ENCODE measurements at regions not wholly inside any gene's neighbourhood (a gene's known extent, or its start where the extent isn't known, plus 50 kb on each side); places are given as distances from the start of the nearest gene placed in this dataset.
"Not testable (repeated sequence)": the region's sequence is repeated elsewhere in the genome, so short reads cannot be mapped to it uniquely, and the experiment has no call there.

DNA sequence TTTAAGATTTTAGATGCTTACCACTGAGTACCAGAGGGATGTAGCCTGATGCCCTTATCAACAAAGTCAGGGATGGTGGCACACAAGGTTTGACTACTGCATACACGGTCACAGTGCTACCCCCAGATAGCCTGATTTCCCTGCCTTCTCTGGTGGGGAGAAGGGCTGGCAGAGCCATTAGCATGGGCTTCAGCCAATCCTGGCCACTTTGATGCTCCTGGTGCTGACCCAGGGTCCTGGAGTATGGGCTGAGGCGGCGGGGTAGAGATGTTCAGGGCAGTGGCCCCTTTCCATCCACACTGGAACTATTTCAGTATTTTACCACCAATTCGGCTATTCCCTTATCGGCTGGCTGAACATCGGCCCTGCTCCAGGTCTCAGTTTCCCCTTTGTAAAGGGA is 83.2 kb downstream of the POTEB3 start:
- H3K27me3 Mint-ChIP-seq (ENCODE audit: low read depth); H3K4me3 Mint-ChIP-seq; POLR2A ChIA-PET; CTCF ChIA-PET; H3K27ac Mint-ChIP-seq; H3K4me1 Mint-ChIP-seq; H3K36me3 Mint-ChIP-seq; H3K9me3 Mint-ChIP-seq; DNase-seq (ENCODE audit: low spot score); ATAC-seq: not testable (repeated sequence)

GRCh38 chr15:21355944-21356343 is 84.4 kb downstream of the POTEB3 start:
- H3K27me3 Mint-ChIP-seq (ENCODE audit: low read depth); POLR2A ChIA-PET; H3K9me3 Mint-ChIP-seq; H3K27ac Mint-ChIP-seq; DNase-seq (ENCODE audit: low spot score); H3K4me1 Mint-ChIP-seq; CTCF ChIA-PET; H3K4me3 Mint-ChIP-seq; H3K36me3 Mint-ChIP-seq; ATAC-seq: not testable (repeated sequence)

DNA sequence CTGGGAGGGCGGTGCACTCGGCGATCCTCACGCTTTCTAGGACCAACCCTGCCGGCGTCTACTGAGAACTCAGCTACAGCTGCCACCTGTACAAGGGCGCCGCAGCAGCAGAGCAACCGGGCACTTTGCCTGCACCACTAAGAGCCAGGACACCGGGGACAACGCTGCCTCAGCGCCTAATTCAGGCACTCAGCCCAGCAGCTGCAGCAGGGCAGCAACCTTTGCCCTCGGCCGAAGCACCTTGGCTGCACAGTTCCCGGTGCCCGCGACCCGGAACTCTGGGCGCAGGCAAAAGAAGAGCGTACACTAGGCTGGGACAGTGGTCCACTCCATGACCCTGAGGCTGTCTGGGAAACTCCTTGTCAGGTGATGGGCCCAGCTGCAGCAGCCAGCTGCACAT is 85.7 kb downstream of the POTEB3 start:
- H3K36me3 Mint-ChIP-seq; H3K27ac Mint-ChIP-seq; H3K27me3 Mint-ChIP-seq (ENCODE audit: low read depth); DNase-seq (ENCODE audit: low spot score); H3K9me3 Mint-ChIP-seq; POLR2A ChIA-PET; CTCF ChIA-PET; ATAC-seq; H3K4me1 Mint-ChIP-seq; H3K4me3 Mint-ChIP-seq: not testable (repeated sequence)

DNA sequence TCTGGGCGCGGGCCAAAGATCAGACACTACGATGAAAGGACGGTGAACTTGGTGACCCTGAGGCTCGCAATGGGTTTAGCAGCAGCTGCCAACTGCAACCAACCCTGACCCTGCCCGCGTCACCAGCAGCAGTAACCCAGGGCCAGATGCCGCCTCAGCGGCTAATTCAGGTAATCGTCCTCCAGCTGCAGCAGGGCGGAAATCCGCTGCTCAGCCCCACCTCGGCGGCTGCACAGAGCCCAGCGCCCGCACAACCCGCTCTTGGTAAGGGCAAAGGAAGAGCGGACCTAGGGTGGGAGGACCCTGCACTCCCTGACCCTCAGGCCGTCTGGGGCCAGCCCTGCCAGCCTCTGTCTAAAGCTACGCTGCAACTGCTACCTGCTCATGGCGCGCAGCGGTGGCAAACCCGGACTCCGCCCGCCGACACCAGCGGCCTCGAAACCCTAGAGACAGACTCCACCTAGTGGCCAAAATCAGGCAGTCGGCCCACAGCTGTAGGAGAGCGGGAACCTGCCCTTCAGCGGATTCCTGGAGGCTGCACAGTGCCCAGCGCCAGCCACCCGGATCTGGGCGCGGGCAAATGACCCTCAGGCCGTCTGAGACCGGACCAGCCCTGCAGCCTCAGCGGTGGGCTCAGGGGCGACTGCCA is 87.5 kb downstream of the POTEB3 start:
- H3K4me1 Mint-ChIP-seq; H3K27me3 Mint-ChIP-seq (ENCODE audit: low read depth); H3K4me3 Mint-ChIP-seq; CTCF ChIA-PET; H3K9me3 Mint-ChIP-seq; DNase-seq (ENCODE audit: low spot score); POLR2A ChIA-PET; H3K27ac Mint-ChIP-seq; H3K36me3 Mint-ChIP-seq; ATAC-seq: not testable (repeated sequence)

- H3K4me1 Mint-ChIP-seq; CTCF ChIA-PET; H3K9me3 Mint-ChIP-seq; POLR2A ChIA-PET; H3K4me3 Mint-ChIP-seq; H3K36me3 Mint-ChIP-seq; H3K27ac Mint-ChIP-seq; DNase-seq (ENCODE audit: low spot score); H3K27me3 Mint-ChIP-seq (ENCODE audit: low read depth); ATAC-seq: not testable (repeated sequence)
Measured at GRCh38 chr15:21344960-21345359, 95.3 kb downstream of the POTEB3 start.

- H3K36me3 Mint-ChIP-seq; H3K4me1 Mint-ChIP-seq; ATAC-seq; H3K4me3 Mint-ChIP-seq; H3K9me3 Mint-ChIP-seq; CTCF ChIA-PET; H3K27me3 Mint-ChIP-seq (ENCODE audit: low read depth); POLR2A ChIA-PET; DNase-seq (ENCODE audit: low spot score); H3K27ac Mint-ChIP-seq: not testable (repeated sequence)
Measured at GRCh38 chr15:21344500-21344899, 95.8 kb downstream of the POTEB3 start.

DNA sequence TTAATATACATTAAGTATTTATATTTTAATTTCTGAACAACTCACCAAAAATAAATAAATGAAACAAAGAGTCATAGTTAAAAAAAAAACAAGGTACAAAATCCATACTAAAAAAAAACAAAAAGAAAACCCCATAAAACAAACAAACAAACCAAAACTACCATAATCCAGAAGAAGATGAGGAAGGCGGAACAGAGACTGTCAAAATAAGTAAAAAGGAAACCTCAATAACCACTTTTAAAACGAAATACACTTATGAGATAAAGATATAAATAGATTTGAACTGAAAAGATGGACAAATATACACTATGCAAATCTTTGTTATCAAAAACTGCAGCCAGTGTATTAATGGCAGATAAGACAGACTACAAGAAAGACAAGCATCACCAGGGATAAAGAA is 103.3 kb downstream of the POTEB3 start:
- POLR2A ChIA-PET; ATAC-seq; H3K27me3 Mint-ChIP-seq (ENCODE audit: low read depth); DNase-seq (ENCODE audit: low spot score); H3K36me3 Mint-ChIP-seq; H3K4me1 Mint-ChIP-seq; H3K27ac Mint-ChIP-seq; H3K4me3 Mint-ChIP-seq; CTCF ChIA-PET; H3K9me3 Mint-ChIP-seq: not testable (repeated sequence)

- CTCF ChIA-PET; H3K9me3 Mint-ChIP-seq; POLR2A ChIA-PET; H3K27me3 Mint-ChIP-seq (ENCODE audit: low read depth); DNase-seq (ENCODE audit: low spot score); H3K4me3 Mint-ChIP-seq; H3K27ac Mint-ChIP-seq; H3K36me3 Mint-ChIP-seq; H3K4me1 Mint-ChIP-seq; ATAC-seq: not testable (repeated sequence)
Measured at GRCh38 chr15:21324720-21325460, 115.4 kb downstream of the POTEB3 start.

- CTCF ChIA-PET, result not testable (repeated sequence)
Measured at GRCh38 chr15:21284353-21284752, 155.9 kb downstream of the POTEB3 start.

DNA sequence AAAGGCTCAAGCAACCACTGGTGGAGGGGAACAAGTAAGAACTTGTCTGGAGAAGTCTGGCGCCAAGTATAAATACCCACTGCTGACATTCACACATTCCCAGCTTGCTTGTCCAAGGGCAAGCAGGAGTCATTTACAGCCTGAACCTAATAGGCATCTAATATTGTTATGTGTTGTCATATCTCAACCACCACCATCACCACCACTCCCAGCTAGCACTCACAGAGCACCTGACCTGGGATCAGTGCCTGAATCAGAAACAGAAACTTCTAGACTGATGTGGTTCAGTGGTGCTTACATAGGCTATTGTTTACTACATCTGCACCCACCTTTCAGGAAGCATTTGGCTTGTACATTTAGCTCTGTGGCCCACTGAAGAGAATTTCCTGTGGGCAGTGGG is 157.1 kb downstream of the POTEB3 start:
- ATAC-seq, CTCF ChIA-PET, H3K4me1 Mint-ChIP-seq: not testable (repeated sequence)

More at GRCh38 chr15:21284353-21284752, 155.9 kb downstream of the POTEB3 start:
- H3K36me3 Mint-ChIP-seq; H3K27ac Mint-ChIP-seq; H3K4me1 Mint-ChIP-seq; POLR2A ChIA-PET; ATAC-seq; H3K9me3 Mint-ChIP-seq; DNase-seq (ENCODE audit: low spot score); H3K27me3 Mint-ChIP-seq (ENCODE audit: low read depth); H3K4me3 Mint-ChIP-seq: not testable (repeated sequence)

DNA sequence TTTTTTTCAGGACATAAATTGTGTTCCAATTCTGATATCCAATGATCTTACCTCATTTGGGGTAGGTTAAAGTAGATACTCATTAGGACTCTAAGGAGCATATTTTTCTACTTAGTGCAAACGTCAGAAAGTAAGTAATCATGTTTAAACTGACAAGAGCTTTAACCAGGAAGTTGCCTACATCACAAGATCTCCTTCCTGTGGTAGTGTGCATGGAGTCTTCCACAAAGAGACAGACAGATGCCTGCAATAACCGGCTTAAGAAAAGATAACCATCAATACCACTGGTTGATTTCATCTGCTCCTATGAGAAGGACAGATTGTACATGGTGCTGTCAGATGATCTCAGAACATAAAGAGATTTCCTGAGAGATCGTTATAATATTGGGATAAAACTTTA is 160.0 kb downstream of the POTEB3 start:
- DNase-seq (ENCODE audit: low spot score); H3K9me3 Mint-ChIP-seq; H3K4me3 Mint-ChIP-seq; H3K36me3 Mint-ChIP-seq; H3K4me1 Mint-ChIP-seq; ATAC-seq; CTCF ChIA-PET; H3K27me3 Mint-ChIP-seq (ENCODE audit: low read depth); H3K27ac Mint-ChIP-seq; POLR2A ChIA-PET: not testable (repeated sequence)

More for the DNA sequence above, 157.1 kb downstream of the POTEB3 start:
- H3K27ac Mint-ChIP-seq; H3K36me3 Mint-ChIP-seq; H3K9me3 Mint-ChIP-seq; H3K27me3 Mint-ChIP-seq (ENCODE audit: low read depth); POLR2A ChIA-PET; H3K4me3 Mint-ChIP-seq; DNase-seq (ENCODE audit: low spot score): not testable (repeated sequence)

GRCh38 chr15:21272176-21272982 is 167.9 kb downstream of the POTEB3 start:
- ATAC-seq; POLR2A ChIA-PET; DNase-seq (ENCODE audit: low spot score); H3K27ac Mint-ChIP-seq; CTCF ChIA-PET; H3K4me1 Mint-ChIP-seq; H3K4me3 Mint-ChIP-seq: not testable (repeated sequence)
- H3K9me3 Mint-ChIP-seq, result peaks cover 58% of the 10 kb centered on the region
- peaks cover 16% of the 10 kb centered on the region for H3K27me3 Mint-ChIP-seq (ENCODE audit: low read depth)
- H3K36me3 Mint-ChIP-seq, result peaks cover 45% of the 10 kb centered on the region
